ENCODE measurements at regions not wholly inside any gene's neighbourhood (a gene's known extent, or its start where the extent isn't known, plus 50 kb on each side); places are given as distances from the start of the nearest gene placed in this dataset.

DNA sequence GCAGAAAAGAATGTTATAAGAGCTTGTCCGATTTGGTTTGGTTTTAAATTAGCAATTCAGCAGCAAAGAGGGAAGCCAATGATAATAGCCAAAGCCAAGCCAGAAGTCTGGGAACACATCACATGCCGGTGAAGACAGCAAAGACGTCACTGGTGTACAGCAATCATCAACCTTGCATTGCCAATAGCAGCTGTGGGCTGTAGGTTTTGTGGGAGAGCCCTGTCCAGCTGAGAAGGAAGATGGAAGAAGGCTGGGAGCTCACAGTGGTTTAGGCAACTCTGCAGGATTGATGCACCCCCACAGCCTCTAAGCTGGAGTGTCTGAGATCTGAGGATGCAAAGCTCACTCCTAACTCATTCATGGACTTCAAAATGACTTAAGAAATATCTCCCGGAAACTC lies 338.7 kb downstream of the SIPA1L2 start:
- Histone ChIP-seq H3K9me2 (ENCODE audit: insufficient read depth, low read length) (no peaks in the 10 kb centered on the region), H3F3A (ENCODE audit: insufficient read depth, low read length, poor library complexity, severe bottlenecking) (no peaks in the 10 kb centered on the region), H3K4me2 (ENCODE audit: low read length) (no peak overlapping the region), H3K4me3 (ENCODE audit: low read length) (no peak overlapping the region), H3K27ac (ENCODE audit: low read length) (no peak overlapping the region), H2AFZ (ENCODE audit: low read depth, low read length) (no peak overlapping the region), H4K20me1 (ENCODE audit: insufficient read depth) (no peaks in the 10 kb centered on the region), H3K79me2 (replicated peaks; ENCODE audit: insufficient read depth, low read length) (no peaks in the 10 kb centered on the region), H3K9ac (ENCODE audit: low read length) (no peak overlapping the region), H3K36me3 (ENCODE audit: insufficient read depth, low read length) (no peaks in the 10 kb centered on the region), H3K9me3 (ENCODE audit: low read length) (no peaks in the 10 kb centered on the region), H3K27me3 (ENCODE audit: insufficient read depth, low read depth, low read length) (no peaks in the 10 kb centered on the region)
- TF ChIP-seq MXI1 (conservative IDR thresholded peaks at IDR 0.05; ENCODE audit: poor library complexity, severe bottlenecking) (no peak), EZH2 (IDR thresholded peaks at IDR 0.05; ENCODE audit: borderline replicate concordance, insufficient read depth, low read length, poor library complexity, severe bottlenecking) (no peak), EP300 (conservative IDR thresholded peaks at IDR 0.05; ENCODE audit: poor library complexity, severe bottlenecking) (no peak), POLR2AphosphoS5 (IDR thresholded peaks at IDR 0.05) (no peak), TAF1 (IDR thresholded peaks at IDR 0.05; ENCODE audit: low read depth) (no peak), RAD21 (conservative IDR thresholded peaks at IDR 0.05) (no peak), SMC3 (conservative IDR thresholded peaks at IDR 0.05; ENCODE audit: poor library complexity) (no peak)
- TF ChIP-seq, protein P1, sequence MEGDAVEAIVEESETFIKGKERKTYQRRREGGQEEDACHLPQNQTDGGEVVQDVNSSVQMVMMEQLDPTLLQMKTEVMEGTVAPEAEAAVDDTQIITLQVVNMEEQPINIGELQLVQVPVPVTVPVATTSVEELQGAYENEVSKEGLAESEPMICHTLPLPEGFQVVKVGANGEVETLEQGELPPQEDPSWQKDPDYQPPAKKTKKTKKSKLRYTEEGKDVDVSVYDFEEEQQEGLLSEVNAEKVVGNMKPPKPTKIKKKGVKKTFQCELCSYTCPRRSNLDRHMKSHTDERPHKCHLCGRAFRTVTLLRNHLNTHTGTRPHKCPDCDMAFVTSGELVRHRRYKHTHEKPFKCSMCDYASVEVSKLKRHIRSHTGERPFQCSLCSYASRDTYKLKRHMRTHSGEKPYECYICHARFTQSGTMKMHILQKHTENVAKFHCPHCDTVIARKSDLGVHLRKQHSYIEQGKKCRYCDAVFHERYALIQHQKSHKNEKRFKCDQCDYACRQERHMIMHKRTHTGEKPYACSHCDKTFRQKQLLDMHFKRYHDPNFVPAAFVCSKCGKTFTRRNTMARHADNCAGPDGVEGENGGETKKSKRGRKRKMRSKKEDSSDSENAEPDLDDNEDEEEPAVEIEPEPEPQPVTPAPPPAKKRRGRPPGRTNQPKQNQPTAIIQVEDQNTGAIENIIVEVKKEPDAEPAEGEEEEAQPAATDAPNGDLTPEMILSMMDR (IDR thresholded peaks at IDR 0.05; ENCODE audit: poor library complexity, severe bottlenecking), result no peak
- TF ChIP-seq, protein P2, sequence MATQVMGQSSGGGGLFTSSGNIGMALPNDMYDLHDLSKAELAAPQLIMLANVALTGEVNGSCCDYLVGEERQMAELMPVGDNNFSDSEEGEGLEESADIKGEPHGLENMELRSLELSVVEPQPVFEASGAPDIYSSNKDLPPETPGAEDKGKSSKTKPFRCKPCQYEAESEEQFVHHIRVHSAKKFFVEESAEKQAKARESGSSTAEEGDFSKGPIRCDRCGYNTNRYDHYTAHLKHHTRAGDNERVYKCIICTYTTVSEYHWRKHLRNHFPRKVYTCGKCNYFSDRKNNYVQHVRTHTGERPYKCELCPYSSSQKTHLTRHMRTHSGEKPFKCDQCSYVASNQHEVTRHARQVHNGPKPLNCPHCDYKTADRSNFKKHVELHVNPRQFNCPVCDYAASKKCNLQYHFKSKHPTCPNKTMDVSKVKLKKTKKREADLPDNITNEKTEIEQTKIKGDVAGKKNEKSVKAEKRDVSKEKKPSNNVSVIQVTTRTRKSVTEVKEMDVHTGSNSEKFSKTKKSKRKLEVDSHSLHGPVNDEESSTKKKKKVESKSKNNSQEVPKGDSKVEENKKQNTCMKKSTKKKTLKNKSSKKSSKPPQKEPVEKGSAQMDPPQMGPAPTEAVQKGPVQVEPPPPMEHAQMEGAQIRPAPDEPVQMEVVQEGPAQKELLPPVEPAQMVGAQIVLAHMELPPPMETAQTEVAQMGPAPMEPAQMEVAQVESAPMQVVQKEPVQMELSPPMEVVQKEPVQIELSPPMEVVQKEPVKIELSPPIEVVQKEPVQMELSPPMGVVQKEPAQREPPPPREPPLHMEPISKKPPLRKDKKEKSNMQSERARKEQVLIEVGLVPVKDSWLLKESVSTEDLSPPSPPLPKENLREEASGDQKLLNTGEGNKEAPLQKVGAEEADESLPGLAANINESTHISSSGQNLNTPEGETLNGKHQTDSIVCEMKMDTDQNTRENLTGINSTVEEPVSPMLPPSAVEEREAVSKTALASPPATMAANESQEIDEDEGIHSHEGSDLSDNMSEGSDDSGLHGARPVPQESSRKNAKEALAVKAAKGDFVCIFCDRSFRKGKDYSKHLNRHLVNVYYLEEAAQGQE (IDR thresholded peaks at IDR 0.05; ENCODE audit: borderline replicate concordance), result no peak

DNA sequence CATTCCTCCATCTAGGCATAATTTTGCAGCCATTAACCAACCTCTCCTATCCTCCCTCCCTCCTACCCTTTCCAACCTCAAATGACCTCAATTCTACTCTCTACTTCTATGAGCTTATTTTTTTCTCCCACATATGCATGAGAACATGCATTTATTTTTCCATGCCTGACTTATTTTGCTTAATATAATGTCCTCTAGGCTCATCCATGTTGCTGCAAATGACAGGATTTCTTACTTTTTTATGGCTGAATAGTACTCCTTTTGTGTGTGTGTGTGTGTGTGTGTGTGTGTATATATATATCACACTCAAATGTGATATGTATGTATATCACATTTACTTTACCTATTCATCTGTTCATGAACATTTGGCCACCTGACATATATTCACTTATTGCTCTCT lies 339.4 kb downstream of the SIPA1L2 start:
- H3K79me2 ChIP-seq (replicated peaks; ENCODE audit: insufficient read depth, low read length), result no peaks in the 10 kb centered on the region
- H3K9me3 ChIP-seq (ENCODE audit: low read length), result no peaks in the 10 kb centered on the region
- H3K27ac ChIP-seq (ENCODE audit: low read length), result no peak overlapping the region
- H3K27me3 ChIP-seq (ENCODE audit: insufficient read depth, low read depth, low read length), result no peaks in the 10 kb centered on the region
- H3F3A ChIP-seq (ENCODE audit: insufficient read depth, low read length, poor library complexity, severe bottlenecking), result no peaks in the 10 kb centered on the region
- no peaks in the 10 kb centered on the region for H3K9me2 ChIP-seq (ENCODE audit: insufficient read depth, low read length)
- H3K4me3 ChIP-seq (ENCODE audit: low read length), result no peak overlapping the region
- TF ChIP-seq, protein P1 (IDR thresholded peaks at IDR 0.05; ENCODE audit: poor library complexity, severe bottlenecking), result no peak
- no peak for TF ChIP-seq EZH2 (IDR thresholded peaks at IDR 0.05; ENCODE audit: borderline replicate concordance, insufficient read depth, low read length, poor library complexity, severe bottlenecking)
- H4K20me1 ChIP-seq (ENCODE audit: insufficient read depth), result no peaks in the 10 kb centered on the region
- H3K9ac ChIP-seq (ENCODE audit: low read length), result no peak overlapping the region
- H2AFZ ChIP-seq (ENCODE audit: low read depth, low read length), result no peak overlapping the region
- no peaks in the 10 kb centered on the region for H3K36me3 ChIP-seq (ENCODE audit: insufficient read depth, low read length)
- H3K4me2 ChIP-seq (ENCODE audit: low read length), result no peak overlapping the region
